Loucy (cell line): ENCODE measurements at regions not wholly inside any gene's neighbourhood (a gene's known extent, or its start where the extent isn't known, plus 50 kb on each side); places are given as distances from the start of the nearest gene placed in this dataset.

Source experiments
- CTCF ChIP-seq: fragments of 200-600 bp; sonication (generic); conservative IDR thresholded peaks from 2 replicates; pipeline ENCODE4 v1.5.1; 2014; ENCODE audit warnings: mild to moderate bottlenecking, antibody characterized with exemption, low read length
- EZH2phosphoT487 ChIP-seq: fragments of 200-600 bp; IDR thresholded peaks from 2 replicates; pipeline ENCODE4 v1.6.1; 2018; ENCODE audit warnings: antibody characterized with exemption, mild to moderate bottlenecking, moderate library complexity, borderline replicate concordance

GRCh38 chr7:25402532-25402931, 174.2 kb upstream of the NPVF start:
- TF ChIP-seq CTCF, result no peak
- TF ChIP-seq EZH2phosphoT487, result no peak
